ENCODE measurements at regions not wholly inside any gene's neighbourhood (a gene's known extent, or its start where the extent isn't known, plus 50 kb on each side); places are given as distances from the start of the nearest gene placed in this dataset.

- no peak for DNase-seq
Measured at GRCh38 chrX:39307488-39307887, 506.2 kb downstream of the MID1IP1 start.

GRCh38 chrX:39308126-39308525 lies 506.9 kb downstream of the MID1IP1 start:
- no peak for DNase-seq

GRCh38 chrX:39309018-39309635 lies 507.9 kb downstream of the MID1IP1 start:
- peak; percentile 10 for DNase-seq

GRCh38 chrX:39309721-39310152 lies 508.5 kb downstream of the MID1IP1 start:
- DNase-seq, result peak; percentile 24

- DNase-seq, result peak; percentile 0
Measured at GRCh38 chrX:39310891-39311290, 509.6 kb downstream of the MID1IP1 start.

GRCh38 chrX:39311646-39312045 lies 510.4 kb downstream of the MID1IP1 start:
- DNase-seq, result no peak

GRCh38 chrX:39313146-39313545 lies 511.9 kb downstream of the MID1IP1 start:
- DNase-seq, result no peak

GRCh38 chrX:39318506-39319343 lies 517.5 kb downstream of the MID1IP1 start:
- DNase-seq, result no peak

GRCh38 chrX:39320165-39320564 lies 518.9 kb downstream of the MID1IP1 start:
- DNase-seq, result no peak

GRCh38 chrX:39322496-39322895 lies 521.2 kb downstream of the MID1IP1 start:
- no peak for DNase-seq

GRCh38 chrX:39324233-39324930 lies 523.1 kb downstream of the MID1IP1 start:
- no peak for DNase-seq

GRCh38 chrX:39327255-39327654 lies 526.0 kb downstream of the MID1IP1 start:
- no peak for DNase-seq

- no peak for DNase-seq
Measured at GRCh38 chrX:39327705-39328104, 526.4 kb downstream of the MID1IP1 start.

GRCh38 chrX:39328661-39329060 lies 527.4 kb downstream of the MID1IP1 start:
- no peak for DNase-seq

- DNase-seq, result no peak
Measured at GRCh38 chrX:39331082-39331704, 529.9 kb downstream of the MID1IP1 start.

GRCh38 chrX:39333451-39333850 lies 532.2 kb downstream of the MID1IP1 start:
- DNase-seq, result no peak

GRCh38 chrX:39335513-39336235 lies 534.4 kb downstream of the MID1IP1 start:
- no peak for DNase-seq

- DNase-seq, result no peak
Measured at GRCh38 chrX:39336671-39337311, 535.5 kb downstream of the MID1IP1 start.

- no peak for DNase-seq
Measured at GRCh38 chrX:39337451-39337850, 536.2 kb downstream of the MID1IP1 start.

GRCh38 chrX:39338583-39338982 lies 537.3 kb downstream of the MID1IP1 start:
- no peak for DNase-seq

GRCh38 chrX:39356119-39356807 lies 555.0 kb downstream of the MID1IP1 start:
- no peak for DNase-seq

All from effector CD8-positive, alpha-beta T cell (primary cell).